ENCODE measurements at regions not wholly inside any gene's neighbourhood (a gene's known extent, or its start where the extent isn't known, plus 50 kb on each side); places are given as distances from the start of the nearest gene placed in this dataset.

- TF ChIP-seq, protein P1, sequence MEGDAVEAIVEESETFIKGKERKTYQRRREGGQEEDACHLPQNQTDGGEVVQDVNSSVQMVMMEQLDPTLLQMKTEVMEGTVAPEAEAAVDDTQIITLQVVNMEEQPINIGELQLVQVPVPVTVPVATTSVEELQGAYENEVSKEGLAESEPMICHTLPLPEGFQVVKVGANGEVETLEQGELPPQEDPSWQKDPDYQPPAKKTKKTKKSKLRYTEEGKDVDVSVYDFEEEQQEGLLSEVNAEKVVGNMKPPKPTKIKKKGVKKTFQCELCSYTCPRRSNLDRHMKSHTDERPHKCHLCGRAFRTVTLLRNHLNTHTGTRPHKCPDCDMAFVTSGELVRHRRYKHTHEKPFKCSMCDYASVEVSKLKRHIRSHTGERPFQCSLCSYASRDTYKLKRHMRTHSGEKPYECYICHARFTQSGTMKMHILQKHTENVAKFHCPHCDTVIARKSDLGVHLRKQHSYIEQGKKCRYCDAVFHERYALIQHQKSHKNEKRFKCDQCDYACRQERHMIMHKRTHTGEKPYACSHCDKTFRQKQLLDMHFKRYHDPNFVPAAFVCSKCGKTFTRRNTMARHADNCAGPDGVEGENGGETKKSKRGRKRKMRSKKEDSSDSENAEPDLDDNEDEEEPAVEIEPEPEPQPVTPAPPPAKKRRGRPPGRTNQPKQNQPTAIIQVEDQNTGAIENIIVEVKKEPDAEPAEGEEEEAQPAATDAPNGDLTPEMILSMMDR (IDR thresholded peaks at IDR 0.05; ENCODE audit: low read depth, low read length), result no peak
- DNase-seq (ENCODE audit: low read depth in 2 of 2), result no peak
- no peak overlapping the region for H3K4me3 ChIP-seq (replicated peaks in 1 of 2; ENCODE audit: low read depth in 2 of 2, low read length in 2 of 2)
Observed at GRCh38 chr4:30667919-30668318, 52.2 kb upstream of the PCDH7 start.

- no peak overlapping the region for H3K4me3 ChIP-seq (replicated peaks in 1 of 2; ENCODE audit: low read depth in 2 of 2, low read length in 2 of 2)
- TF ChIP-seq, protein P1 (IDR thresholded peaks at IDR 0.05; ENCODE audit: low read depth, low read length), result no peak
- DNase-seq (ENCODE audit: low read depth in 2 of 2), result no peak
Observed at GRCh38 chr4:30670206-30670605, 50.0 kb upstream of the PCDH7 start.

Data from cardiac fibroblast (primary cell).